ENCODE measurements at regions not wholly inside any gene's neighbourhood (a gene's known extent, or its start where the extent isn't known, plus 50 kb on each side); places are given as distances from the start of the nearest gene placed in this dataset.

DNA sequence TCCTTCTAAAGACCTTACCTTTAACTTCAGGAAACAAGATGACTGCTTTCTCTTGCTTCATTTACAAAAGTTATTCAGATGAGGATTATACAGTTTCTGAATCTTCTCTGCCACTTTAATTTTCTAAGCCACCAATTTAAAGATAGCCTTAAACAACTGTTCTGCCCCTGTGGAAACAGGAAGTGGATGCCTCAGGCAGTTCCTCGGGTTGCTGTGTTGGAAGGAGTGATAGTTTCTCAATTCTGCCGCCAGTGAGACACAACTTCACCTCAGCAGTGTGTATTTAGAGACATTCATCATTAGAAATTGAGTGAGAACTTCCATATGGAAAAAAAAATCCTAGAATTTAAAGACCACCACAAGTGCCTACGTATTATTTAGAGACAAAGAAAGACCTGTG lies 475.1 kb upstream of the WWC1 start:
- TF ChIP-seq CTCF (IDR thresholded peaks at IDR 0.05; ENCODE audit: poor library complexity) (no peak), EZH2 (IDR thresholded peaks at IDR 0.05; ENCODE audit: borderline replicate concordance) (no peak)

All from hepatocyte (in vitro differentiated cells).